A549 (cell line): ENCODE measurements at regions not wholly inside any gene's neighbourhood (a gene's known extent, or its start where the extent isn't known, plus 50 kb on each side); places are given as distances from the start of the nearest gene placed in this dataset.
A peak's percentile ranks its signal among the peaks of the same experiment; 100 is the strongest.

Experiments used
- ATAC-seq, 2 experiments: fragments of 200-7000 bp in 1 of 2; fragments of >200 bp in 1 of 2; cut with Nextera tagmentation in 1 of 2; cut with Tn5 transposase in 1 of 2; 3 replicates each; pipeline versions ENCODE4 v1.8.0 to v1.9.1; 2018 to 2020; ENCODE audit warnings: mild to moderate bottlenecking in 1 of 2, moderate library complexity in 1 of 2
- CTCF ChIA-PET: fragments of 300-600 bp; sonication (Branson Sonifier 250); formaldehyde crosslinking; extraction: SDS; loops from one replicate; lab custom pipeline; 2021; ENCODE audit warnings: antibody characterized with exemption, inconsistent platforms; lab: Yijun Ruan, JAX
- POLR2A ChIA-PET: fragments of 350-600 bp; formaldehyde crosslinking; extraction: SDS; loops from one replicate; lab custom pipeline; 2021; ENCODE audit warnings: antibody characterized with exemption, inconsistent platforms; lab: Yijun Ruan, JAX
- DNase-seq, 2 experiments: peaks; one replicate each; pipeline versions ENCODE4 v3.0.0 to v3.0.0-alpha.2; 2011 to 2016; ENCODE audit warnings: low read depth in 1 of 2, low spot score in 1 of 2
- FAIRE-seq: peaks from 2 replicates; lab custom pipeline; 2011; peaks lifted over from hg19 to GRCh38; lab: Jason Lieb, UNC
- H3K27ac ChIP-seq, 2 experiments: fragments of >200 bp; sonication (Bioruptor Twin); formaldehyde crosslinking; 3 replicates each; pipeline ENCODE4 v1.5.1; 2016 to 2017
- H3K4me1 ChIP-seq: fragments of >200 bp; sonication (Bioruptor Twin); formaldehyde crosslinking; 3 replicates; pipeline ENCODE4 v1.6.1; 2016
- H3K4me2 ChIP-seq: fragments of >200 bp; sonication (Bioruptor Twin); formaldehyde crosslinking; 3 replicates; pipeline ENCODE4 v1.6.1; 2016
- H3K4me3 ChIP-seq: fragments of >200 bp; sonication (Bioruptor Twin); formaldehyde crosslinking; 3 replicates; pipeline ENCODE4 v1.5.1; 2016
- H3K9me3 ChIP-seq: fragments of >200 bp; sonication (Bioruptor Twin); formaldehyde crosslinking; 3 replicates; pipeline ENCODE4 v1.6.1; 2016
- CEBPB ChIP-seq, 2 experiments: fragments of >200 bp in 1 of 2; sonication (Bioruptor Twin) in 1 of 2; formaldehyde crosslinking in 1 of 2; IDR thresholded peaks; 2 replicates each; pipeline ENCODE4 v1.6.1; 2012 to 2016
- FOSL2 ChIP-seq, 2 experiments: fragments of 450-650 bp in 1 of 2; fragments of >200 bp in 1 of 2; sonication (Bioruptor Twin) in 1 of 2; formaldehyde crosslinking; IDR thresholded peaks; 2 replicates each; pipeline versions ENCODE4 v1.5.0 to v1.6.1; 2016 to 2020; ENCODE audit warnings: mild to moderate bottlenecking in 1 of 2, moderate library complexity in 1 of 2
- FOXS1 ChIP-seq: fragments of 250-450 bp; sonication (Bioruptor Pico); IDR thresholded peaks from 2 replicates; pipeline ENCODE4 v1.5.0; 2020; ENCODE audit warnings: mild to moderate bottlenecking, moderate library complexity
- GATA3 ChIP-seq: IDR thresholded peaks from 2 replicates; pipeline ENCODE4 v1.6.1; 2012; ENCODE audit warnings: borderline replicate concordance
- HOXB13 ChIP-seq: fragments of 250-450 bp; sonication (Bioruptor Pico); IDR thresholded peaks from 2 replicates; pipeline ENCODE4 v1.5.0; 2020; ENCODE audit warnings: low read depth, mild to moderate bottlenecking, moderate library complexity
- JUNB ChIP-seq: fragments of >200 bp; sonication (Bioruptor Twin); formaldehyde crosslinking; IDR thresholded peaks from 2 replicates; pipeline ENCODE4 v1.6.1; 2016
- MYC ChIP-seq: IDR thresholded peaks from 2 replicates; pipeline ENCODE4 v1.6.1; 2012; ENCODE audit warnings: mild to moderate bottlenecking, inconsistent platforms, low read length, improper control_type of control experiment, borderline replicate concordance
- PBX3 ChIP-seq: IDR thresholded peaks from 2 replicates; pipeline ENCODE4 v1.6.1; 2012
- PHF8 ChIP-seq: fragments of 200-600 bp; sonication (generic); IDR thresholded peaks from 2 replicates; pipeline ENCODE4 v1.6.1; 2016; ENCODE audit warnings: low read depth, mild to moderate bottlenecking, antibody characterized with exemption, moderate library complexity, borderline replicate concordance
- POLR2A ChIP-seq: IDR thresholded peaks from 2 replicates; pipeline ENCODE4 v1.6.1; 2012; ENCODE audit warnings: mild to moderate bottlenecking, low read length
- POLR2AphosphoS2 ChIP-seq: conservative IDR thresholded peaks from 2 replicates; pipeline ENCODE4 v1.6.1; 2012; ENCODE audit warnings: low read length, improper control_type of control experiment, inconsistent platforms
- RAD21 ChIP-seq, 2 experiments: fragments of >200 bp in 1 of 2; sonication (Bioruptor Twin) in 1 of 2; formaldehyde crosslinking in 1 of 2; IDR thresholded peaks in 1 of 2; conservative IDR thresholded peaks in 1 of 2; 2 replicates in 1 of 2; 3 replicates in 1 of 2; pipeline ENCODE4 v1.6.1; 2012 to 2018; ENCODE audit warnings: inconsistent platforms in 1 of 2
- REST ChIP-seq: fragments of 200-600 bp; sonication (generic); IDR thresholded peaks from 2 replicates; pipeline ENCODE4 v1.6.1; 2016; ENCODE audit warnings: antibody characterized with exemption, mild to moderate bottlenecking, moderate library complexity
- SREBF2 ChIP-seq: fragments of 450-650 bp; IDR thresholded peaks from 2 replicates; pipeline ENCODE4 v1.6.1; 2014; ENCODE audit warnings: mild to moderate bottlenecking, moderate library complexity
- ZC3H11A ChIP-seq: fragments of 450-650 bp; IDR thresholded peaks from 2 replicates; pipeline ENCODE4 v1.6.1; 2014; ENCODE audit warnings: antibody characterized with exemption, mild to moderate bottlenecking
- ZFP36 ChIP-seq: fragments of 450-650 bp; IDR thresholded peaks from 2 replicates; pipeline ENCODE4 v1.6.1; 2014; ENCODE audit warnings: borderline replicate concordance; ENCODE audit not compliant: partially characterized antibody
- WGBS: methylation state at CpG from one replicate; pipeline ENCODE4 v1.1.6; 2017; ENCODE audit errors: missing lambda C conversion rate; 5-methylcytosine and 5-hydroxymethylcytosine counted together

- no peak overlapping the region for H3K27ac ChIP-seq
- H3K9me3 ChIP-seq: no peaks in the 10 kb centered on the region
- ChIA-PET POLR2A (no interaction called here), CTCF (interaction anchor here (0.6 to 2.8 kb wide), 3 partner anchors 10 to 491 kb away, joined by 3 to 13 read pairs (median 4); no protein-coding TSS in a partner anchor)
- no peaks in the 10 kb centered on the region for H3K4me1 ChIP-seq
- 70% methylated on average over 8 of the region's 14 CpGs for WGBS
- H3K4me3 ChIP-seq: no peak overlapping the region
- no peak for ATAC-seq
- no peak for DNase-seq
- TF ChIP-seq ZC3H11A (no peak), PBX3 (no peak)
- H3K4me2 ChIP-seq: no peak overlapping the region
- FAIRE-seq: no peak
Measured at GRCh38 chr5:42898760-42899159, 87.1 kb upstream of the SELENOP start.

GRCh38 chr5:42896523-42896922 is 84.8 kb upstream of the SELENOP start:
- no peaks in the 10 kb centered on the region for H3K9me3 ChIP-seq
- no peaks in the 10 kb centered on the region for H3K4me1 ChIP-seq
- FAIRE-seq: no peak
- 15% methylated on average over 3 of the region's 3 CpGs for WGBS
- ChIA-PET POLR2A (no interaction called here), CTCF (interaction anchor here (0.7 to 2.8 kb wide), 2 partner anchors 7 to 1040 kb away, joined by 3 to 13 read pairs; no protein-coding TSS in a partner anchor)
- DNase-seq: no peak
- no peak for ATAC-seq
- H3K4me2 ChIP-seq: no peak overlapping the region
- H3K4me3 ChIP-seq: no peak overlapping the region
- no peak overlapping the region for H3K27ac ChIP-seq
- TF ChIP-seq FOSL2 (IDR thresholded peaks at IDR 0.05) (no peak), FOSL2 (CRISPR knock-in tag; IDR thresholded peaks at IDR 0.05) (no peak), ZC3H11A (no peak), HOXB13 (no peak), REST (no peak), POLR2AphosphoS2 (no peak), SREBF2 (no peak), FOXS1 (CRISPR knock-in tag) (no peak), MYC (no peak), GATA3 (no peak), POLR2A (no peak), PHF8 (no peak), JUNB (no peak)

- no peak overlapping the region for H3K27ac ChIP-seq
- peak in 1 of 2 experiments; percentile 11 for DNase-seq
- 61% methylated on average over 20 of the region's 20 CpGs for WGBS
- no peak for TF ChIP-seq CEBPB (IDR thresholded peaks at IDR 0.05)
- peak in 1 of 2 experiments; percentile 19; a peak in 1 of 5 replicates for TF ChIP-seq RAD21 (conservative IDR thresholded peaks at IDR 0.05 in 1 of 2, IDR thresholded peaks at IDR 0.05 in 1 of 2)
- TF ChIP-seq ZFP36: no peak
- TF ChIP-seq PBX3: no peak
- H3K9me3 ChIP-seq: no peaks in the 10 kb centered on the region
- POLR2A ChIA-PET: interaction anchor here (0.6 kb wide), 1 partner anchor 124 kb away, joined by 3 read pairs; no protein-coding TSS in a partner anchor
- peak in 1 of 2 experiments; percentile 39; a peak in 1 of 6 replicates for ATAC-seq
- no peak for FAIRE-seq
- CTCF ChIA-PET: no interaction called here
- H3K4me3 ChIP-seq: no peak overlapping the region
- no peaks in the 10 kb centered on the region for H3K4me1 ChIP-seq
- no peak overlapping the region for H3K4me2 ChIP-seq
Measured at GRCh38 chr5:42894057-42894456, 82.4 kb upstream of the SELENOP start.
